ENCODE measurements at regions not wholly inside any gene's neighbourhood (a gene's known extent, or its start where the extent isn't known, plus 50 kb on each side); places are given as distances from the start of the nearest gene placed in this dataset.
A peak's percentile ranks its signal among the peaks of the same experiment; 100 is the strongest.

DNA sequence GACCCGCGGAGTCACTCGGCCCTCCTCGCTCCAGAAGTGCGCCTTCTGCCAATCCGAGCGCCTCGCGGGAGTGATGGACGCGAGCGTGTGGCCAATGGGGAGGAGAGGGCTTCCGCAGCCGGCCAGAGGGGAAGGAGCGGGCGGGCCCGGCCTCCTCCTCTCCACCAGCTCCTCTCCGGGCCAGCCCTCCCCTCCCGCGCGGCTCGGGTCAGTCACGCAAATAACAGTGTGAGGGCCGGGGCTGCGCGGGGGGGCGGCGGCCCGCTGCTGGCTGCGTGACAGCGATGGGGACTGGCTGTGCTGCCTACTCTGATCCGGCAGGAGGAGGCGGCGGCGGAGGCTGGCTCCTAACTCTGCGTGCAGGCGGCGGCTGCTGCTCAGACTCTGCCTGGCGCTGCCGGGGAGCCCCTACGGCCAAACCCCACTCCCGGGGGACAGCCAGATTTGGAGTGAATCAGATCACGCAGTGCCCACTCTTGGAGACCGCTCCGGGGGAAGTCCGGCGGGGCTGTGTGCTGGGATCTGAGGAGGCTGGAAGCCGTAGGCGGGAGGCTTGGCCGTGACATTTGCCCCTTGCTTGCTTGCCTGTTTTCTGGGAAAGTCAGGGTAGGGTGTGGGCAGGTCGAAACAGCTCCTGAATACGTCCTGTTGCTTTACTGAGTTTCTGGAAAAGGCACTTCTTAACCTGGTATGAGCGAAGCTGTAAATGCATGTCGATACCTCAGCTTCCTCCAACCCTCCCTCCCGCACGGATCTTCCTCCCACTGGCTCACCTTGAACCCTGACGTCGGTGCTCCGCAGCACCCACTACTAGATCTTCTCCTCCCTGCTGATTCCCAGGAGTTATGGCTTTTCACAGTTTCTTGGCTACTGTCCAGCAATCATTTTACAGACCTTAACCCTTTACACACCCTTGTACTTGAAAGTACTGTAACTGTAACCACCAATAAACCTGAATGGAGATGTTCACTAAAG lies 97.9 kb upstream of the SERTAD2 start (continued):
- TF ChIP-seq ZBTB21 (CRISPR knock-in tag; IDR thresholded peaks at IDR 0.05) = no peak
- no peak for TF ChIP-seq REST (IDR thresholded peaks at IDR 0.05; ENCODE audit: borderline replicate concordance in 1 of 2, low read depth in 1 of 2, low read length in 2 of 2)
- TF ChIP-seq ZNF768 (CRISPR knock-in tag; IDR thresholded peaks at IDR 0.05) = peak; percentile 96
- TF ChIP-seq SRY (CRISPR knock-in tag; IDR thresholded peaks at IDR 0.05) = peak; percentile 76
- no peak for TF ChIP-seq ZNF737 (CRISPR knock-in tag; IDR thresholded peaks at IDR 0.05; ENCODE audit: borderline replicate concordance)
- TF ChIP-seq SALL1 (CRISPR knock-in tag; IDR thresholded peaks at IDR 0.05) = peak; percentile 58
- peak; percentile 82 for TF ChIP-seq AHR (CRISPR knock-in tag; IDR thresholded peaks at IDR 0.05)
- no peak; the same call in 1 of the 2 replicates for TF ChIP-seq HHEX (CRISPR knock-in tag; IDR thresholded peaks at IDR 0.05)
- TF ChIP-seq ZFAT (CRISPR knock-in tag; conservative IDR thresholded peaks at IDR 0.05) = no peak
- TF ChIP-seq, protein P1, sequence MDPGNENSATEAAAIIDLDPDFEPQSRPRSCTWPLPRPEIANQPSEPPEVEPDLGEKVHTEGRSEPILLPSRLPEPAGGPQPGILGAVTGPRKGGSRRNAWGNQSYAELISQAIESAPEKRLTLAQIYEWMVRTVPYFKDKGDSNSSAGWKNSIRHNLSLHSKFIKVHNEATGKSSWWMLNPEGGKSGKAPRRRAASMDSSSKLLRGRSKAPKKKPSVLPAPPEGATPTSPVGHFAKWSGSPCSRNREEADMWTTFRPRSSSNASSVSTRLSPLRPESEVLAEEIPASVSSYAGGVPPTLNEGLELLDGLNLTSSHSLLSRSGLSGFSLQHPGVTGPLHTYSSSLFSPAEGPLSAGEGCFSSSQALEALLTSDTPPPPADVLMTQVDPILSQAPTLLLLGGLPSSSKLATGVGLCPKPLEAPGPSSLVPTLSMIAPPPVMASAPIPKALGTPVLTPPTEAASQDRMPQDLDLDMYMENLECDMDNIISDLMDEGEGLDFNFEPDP (CRISPR knock-in tag; conservative IDR thresholded peaks at IDR 0.05) = no peak
- TF ChIP-seq ZNF749 (CRISPR knock-in tag; IDR thresholded peaks at IDR 0.05; ENCODE audit: borderline replicate concordance) = no peak
- no peak for TF ChIP-seq NFE2 (CRISPR knock-in tag; IDR thresholded peaks at IDR 0.05)
- no peak for TF ChIP-seq ZSCAN21 (CRISPR knock-in tag; IDR thresholded peaks at IDR 0.05; ENCODE audit: borderline replicate concordance)
- TF ChIP-seq ZBTB7A (CRISPR knock-in tag; IDR thresholded peaks at IDR 0.05) = no peak
- no peak for TF ChIP-seq ZNF790 (CRISPR knock-in tag; IDR thresholded peaks at IDR 0.05; ENCODE audit: borderline replicate concordance)
- TF ChIP-seq SMAD1 (CRISPR knock-in tag; IDR thresholded peaks at IDR 0.05; ENCODE audit: borderline replicate concordance, low read depth) = peak; percentile 80; the same call in 1 of the 2 replicates
- TF ChIP-seq KLF13 (CRISPR knock-in tag; IDR thresholded peaks at IDR 0.05) = 0 out of 2 replicates have a peak, but pooled peaks have one; percentile 61
- TF ChIP-seq KLF12 (CRISPR knock-in tag; IDR thresholded peaks at IDR 0.05; ENCODE audit: borderline replicate concordance) = no peak
- no peak for TF ChIP-seq KLF15 (CRISPR knock-in tag; IDR thresholded peaks at IDR 0.05; ENCODE audit: borderline replicate concordance)
- TF ChIP-seq, protein P2, sequence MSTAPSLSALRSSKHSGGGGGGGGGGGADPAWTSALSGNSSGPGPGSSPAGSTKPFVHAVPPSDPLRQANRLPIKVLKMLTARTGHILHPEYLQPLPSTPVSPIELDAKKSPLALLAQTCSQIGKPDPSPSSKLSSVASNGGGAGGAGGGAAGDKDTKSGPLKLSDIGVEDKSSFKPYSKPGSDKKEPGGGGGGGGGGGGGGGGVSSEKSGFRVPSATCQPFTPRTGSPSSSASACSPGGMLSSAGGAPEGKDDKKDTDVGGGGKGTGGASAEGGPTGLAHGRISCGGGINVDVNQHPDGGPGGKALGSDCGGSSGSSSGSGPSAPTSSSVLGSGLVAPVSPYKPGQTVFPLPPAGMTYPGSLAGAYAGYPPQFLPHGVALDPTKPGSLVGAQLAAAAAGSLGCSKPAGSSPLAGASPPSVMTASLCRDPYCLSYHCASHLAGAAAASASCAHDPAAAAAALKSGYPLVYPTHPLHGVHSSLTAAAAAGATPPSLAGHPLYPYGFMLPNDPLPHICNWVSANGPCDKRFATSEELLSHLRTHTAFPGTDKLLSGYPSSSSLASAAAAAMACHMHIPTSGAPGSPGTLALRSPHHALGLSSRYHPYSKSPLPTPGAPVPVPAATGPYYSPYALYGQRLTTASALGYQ (CRISPR knock-in tag; IDR thresholded peaks at IDR 0.05) = no peak
- no peak; the same call in 1 of the 2 replicates for TF ChIP-seq EHMT2 (IDR thresholded peaks at IDR 0.05; ENCODE audit: borderline replicate concordance, low read depth, low read length)
- no peak for TF ChIP-seq LCORL (IDR thresholded peaks at IDR 0.05)
- TF ChIP-seq LCORL (CRISPR knock-in tag; IDR thresholded peaks at IDR 0.05) = peak; percentile 53; the same call in 1 of the 2 replicates
- peak; percentile 81 for TF ChIP-seq MEF2D (CRISPR knock-in tag; IDR thresholded peaks at IDR 0.05)

All from HepG2 (cell line).